A172 (cell line): ENCODE measurements at regions not wholly inside any gene's neighbourhood (a gene's known extent, or its start where the extent isn't known, plus 50 kb on each side); places are given as distances from the start of the nearest gene placed in this dataset.
A peak's percentile ranks its signal among the peaks of the same experiment; 100 is the strongest.

Experiments used
- DNase-seq: peaks from one replicate; pipeline ENCODE4 v3.0.0-alpha.2; 2015; ENCODE audit warnings: low spot score

DNA sequence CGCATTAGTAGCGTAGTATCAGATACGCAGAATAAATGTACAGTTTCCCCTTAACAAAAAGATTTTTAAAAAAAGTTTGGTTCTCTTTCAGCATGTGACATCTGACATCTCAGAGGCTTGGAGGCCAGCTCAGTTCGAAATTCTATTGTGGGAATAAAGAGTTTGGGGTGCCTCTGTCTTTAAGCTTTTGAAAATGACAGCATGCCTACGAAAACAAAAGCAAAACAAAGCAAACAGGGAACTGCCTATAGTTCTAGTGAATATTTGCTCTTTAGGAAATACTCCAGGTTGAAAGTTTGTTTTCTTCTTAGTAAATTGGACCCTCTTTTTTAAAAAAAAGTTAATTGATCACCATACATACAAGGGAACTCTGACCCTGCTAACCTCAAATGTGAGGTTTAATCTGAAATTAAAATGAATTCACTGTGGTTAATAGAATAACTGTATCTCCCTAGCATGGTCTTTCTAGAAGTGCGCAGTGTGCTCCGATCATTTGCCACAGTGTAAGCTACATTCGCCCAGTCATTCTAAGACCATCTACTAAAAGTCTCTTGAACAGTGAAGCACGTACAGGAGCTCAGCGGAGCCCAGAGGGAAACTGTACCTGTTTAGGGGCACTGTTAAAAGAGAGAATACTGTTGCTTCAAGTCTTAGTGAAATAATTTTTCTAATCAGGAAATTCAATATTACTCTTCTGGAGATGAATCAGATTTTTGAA, 347.0 kb upstream of the CDH2 start:
- no peak for DNase-seq

DNA sequence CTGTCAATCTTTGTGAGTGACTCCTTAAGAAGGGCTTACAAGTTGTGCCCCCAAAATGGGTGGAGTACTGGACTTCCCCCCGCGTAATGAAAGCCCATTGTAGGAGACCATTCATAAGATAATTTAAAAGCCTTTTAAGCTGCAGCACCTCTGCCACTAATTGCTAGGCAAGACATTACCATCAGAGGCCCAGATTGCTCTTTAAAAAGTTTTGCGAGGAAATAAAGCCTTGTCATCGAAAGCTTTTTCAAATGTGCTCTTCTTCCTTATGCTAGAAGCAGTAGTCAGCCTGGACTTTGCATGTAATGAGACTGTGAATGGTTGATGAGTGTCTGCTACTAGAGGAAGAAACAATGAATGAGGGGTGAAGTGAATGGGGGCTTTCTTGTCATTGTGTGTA, 345.3 kb upstream of the CDH2 start:
- DNase-seq = no peak

DNA sequence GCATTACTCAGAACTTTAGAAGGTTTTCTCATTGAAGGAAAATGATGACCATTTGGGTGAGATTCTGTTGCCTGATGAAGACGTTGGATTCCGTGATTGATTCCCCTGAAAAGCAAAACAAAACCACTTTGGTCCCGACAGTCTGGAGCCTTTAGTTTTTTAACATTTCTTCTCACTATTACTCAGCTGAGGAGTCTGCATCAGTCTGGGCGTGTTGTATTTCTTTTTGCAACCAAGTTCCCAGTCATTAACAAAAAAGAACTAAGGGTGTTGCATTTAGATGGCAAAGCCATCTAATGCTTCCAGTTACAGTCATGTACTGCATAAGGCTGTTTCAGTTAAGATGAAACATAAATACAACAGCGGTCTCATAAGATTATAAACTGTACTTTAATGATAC, 343.1 kb upstream of the CDH2 start:
- DNase-seq = no peak

DNA sequence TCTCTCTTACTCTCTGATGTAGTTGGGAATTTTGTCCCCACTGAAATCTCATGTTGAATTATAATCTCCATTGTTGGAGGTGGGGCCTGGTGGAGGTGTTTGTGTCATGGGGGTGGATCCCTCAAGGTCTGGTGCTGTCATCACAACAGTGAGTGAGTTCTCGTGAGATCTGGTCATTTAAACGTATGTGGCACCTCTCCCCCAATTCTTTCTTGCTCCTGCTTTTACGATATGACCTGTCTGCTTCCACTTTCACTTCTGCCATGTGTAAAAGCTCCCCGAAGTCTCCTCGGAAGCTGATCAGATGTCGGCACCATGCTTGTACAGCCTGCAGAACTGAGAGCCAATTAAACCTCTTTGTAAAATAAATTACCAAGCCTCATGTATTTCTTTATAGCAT, 337.8 kb upstream of the CDH2 start:
- DNase-seq = no peak

DNA sequence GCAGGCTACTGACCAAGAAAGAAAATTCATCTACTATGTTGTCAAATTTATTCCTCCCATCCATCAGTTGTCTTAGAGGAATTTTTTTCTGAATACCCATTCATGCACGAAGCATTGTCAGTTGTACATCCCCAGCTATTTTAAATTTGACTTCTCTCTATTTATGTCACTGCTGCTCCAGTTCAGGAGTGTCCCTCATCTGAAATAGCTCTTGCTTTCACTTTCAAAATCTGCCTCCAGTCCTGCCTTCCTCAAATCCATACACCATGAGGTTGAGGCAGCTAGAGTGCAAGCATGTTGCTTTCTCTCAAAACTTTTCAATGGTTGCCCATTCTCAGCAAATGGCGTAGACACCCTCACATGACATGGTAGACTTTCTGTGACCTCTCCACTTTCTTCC, 335.4 kb upstream of the CDH2 start:
- DNase-seq = peak; percentile 41

DNA sequence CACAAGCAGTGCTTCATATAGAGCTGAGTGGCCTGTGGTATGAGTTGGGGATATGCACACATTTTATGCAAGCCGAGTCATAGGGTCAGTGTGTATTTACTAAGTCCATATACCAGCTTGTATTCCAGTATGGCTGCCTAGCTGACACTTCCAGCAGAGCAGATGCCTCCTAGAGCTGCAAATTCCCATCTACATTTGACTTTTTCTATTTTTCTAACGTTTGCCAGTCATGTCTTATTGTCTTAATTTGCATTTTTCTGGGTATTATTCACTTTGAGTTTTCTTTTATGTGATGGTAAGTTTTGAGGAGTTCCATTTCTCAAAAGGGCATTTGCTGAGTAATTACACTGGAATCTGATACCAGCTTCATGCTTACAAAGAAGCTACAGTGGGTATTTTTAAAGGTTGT, 334.5 kb upstream of the CDH2 start:
- DNase-seq = peak; percentile 63

DNA sequence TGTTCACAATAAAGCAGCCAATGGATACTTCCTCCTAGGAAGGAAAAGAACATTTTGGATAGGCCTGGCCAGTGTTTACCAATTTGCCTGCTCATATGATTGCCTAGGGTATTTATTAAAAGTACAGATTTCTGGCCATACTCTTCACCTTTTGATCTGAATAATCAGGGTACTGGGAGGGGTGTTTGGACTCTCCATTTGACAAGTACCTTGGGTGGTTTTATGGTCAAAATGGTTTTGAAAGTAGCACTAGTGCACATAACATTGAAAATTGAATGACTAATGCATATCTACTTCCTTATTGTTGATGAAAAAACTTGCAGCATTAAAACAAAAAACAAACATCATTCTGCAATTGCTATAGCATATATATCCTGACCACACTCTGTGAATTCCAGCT, 333.3 kb upstream of the CDH2 start:
- no peak for DNase-seq

DNA sequence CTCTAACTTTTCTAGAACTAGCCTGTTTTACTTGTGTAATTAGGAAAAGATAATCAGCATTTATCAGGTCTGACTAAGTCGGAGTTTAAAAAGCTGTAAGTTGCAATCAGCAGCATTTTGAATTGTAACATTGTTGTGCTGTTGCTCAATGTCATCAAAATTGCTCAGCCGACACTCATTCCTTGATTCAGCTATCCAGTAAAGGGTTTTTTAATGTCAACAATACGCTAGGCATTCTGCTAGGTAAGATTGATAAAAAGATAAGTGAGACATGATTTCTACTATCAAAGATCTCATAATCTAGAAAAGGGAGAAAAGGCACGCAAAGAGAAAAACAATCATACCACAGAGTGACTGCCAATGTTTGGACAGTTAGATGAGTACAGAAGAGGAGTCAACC, 327.1 kb upstream of the CDH2 start:
- DNase-seq = no peak

DNA sequence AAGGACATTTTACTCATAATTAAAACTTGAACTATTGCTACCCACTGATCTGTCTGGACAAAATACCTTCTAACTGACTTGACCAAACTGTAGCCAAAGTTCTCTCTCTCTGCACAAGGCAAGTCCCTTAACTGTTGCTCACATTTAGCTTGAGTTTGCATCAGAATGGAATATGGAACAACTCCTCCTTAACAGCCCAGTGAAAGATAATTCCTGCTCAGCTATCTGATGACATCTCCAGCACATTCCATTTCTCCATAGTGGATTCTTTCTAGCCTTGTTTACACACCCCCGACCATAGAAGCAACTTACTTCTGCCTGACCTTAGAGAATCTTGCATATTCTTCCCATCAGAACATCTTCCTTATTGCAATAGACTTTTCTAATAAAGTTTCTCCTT, 317.2 kb upstream of the CDH2 start:
- DNase-seq = no peak

DNA sequence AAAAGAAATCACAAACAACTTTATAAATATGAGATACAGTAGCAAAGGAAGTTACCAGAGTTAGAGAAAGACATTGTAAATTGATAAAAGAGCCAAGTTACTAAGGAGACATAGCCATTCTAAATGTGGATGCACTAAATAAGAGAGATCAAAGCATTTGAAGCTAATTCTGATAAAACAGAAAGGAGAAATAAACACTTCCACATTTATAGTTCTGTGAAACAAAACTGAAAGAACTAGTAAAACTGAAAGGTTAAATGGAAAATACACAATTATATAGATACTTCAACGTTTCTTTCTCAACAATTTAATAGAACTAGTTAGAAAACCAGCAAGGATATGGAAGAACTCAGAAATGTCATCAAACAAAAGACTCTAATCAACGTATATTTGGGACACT, 309.0 kb upstream of the CDH2 start:
- no peak for DNase-seq

DNA sequence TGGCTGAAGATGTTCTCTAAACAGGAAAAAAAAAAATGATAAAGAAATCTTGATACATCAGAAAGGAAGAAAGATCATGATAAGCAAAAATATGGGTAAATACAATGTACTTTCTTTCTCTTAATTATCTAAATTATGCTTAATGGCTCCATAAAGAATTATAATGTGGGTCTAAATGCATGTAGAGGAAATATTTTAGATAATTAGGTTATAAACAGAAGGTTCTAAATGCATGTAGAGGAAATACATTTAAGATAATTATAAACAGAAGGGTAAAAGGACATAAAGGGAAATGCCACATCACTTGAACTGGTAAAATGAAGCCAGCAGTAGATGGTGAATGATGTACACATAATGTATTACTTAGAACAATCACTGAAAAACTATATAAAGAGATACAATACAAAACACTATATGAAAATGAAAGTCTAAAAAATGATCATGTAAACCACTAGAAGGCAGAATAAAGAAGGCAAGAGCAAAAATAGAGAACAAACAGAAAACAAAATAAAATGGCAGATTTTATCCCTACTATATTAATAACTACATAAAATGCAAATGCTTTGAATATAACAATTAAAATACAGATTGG, 308.4 kb upstream of the CDH2 start:
- DNase-seq = no peak

DNA sequence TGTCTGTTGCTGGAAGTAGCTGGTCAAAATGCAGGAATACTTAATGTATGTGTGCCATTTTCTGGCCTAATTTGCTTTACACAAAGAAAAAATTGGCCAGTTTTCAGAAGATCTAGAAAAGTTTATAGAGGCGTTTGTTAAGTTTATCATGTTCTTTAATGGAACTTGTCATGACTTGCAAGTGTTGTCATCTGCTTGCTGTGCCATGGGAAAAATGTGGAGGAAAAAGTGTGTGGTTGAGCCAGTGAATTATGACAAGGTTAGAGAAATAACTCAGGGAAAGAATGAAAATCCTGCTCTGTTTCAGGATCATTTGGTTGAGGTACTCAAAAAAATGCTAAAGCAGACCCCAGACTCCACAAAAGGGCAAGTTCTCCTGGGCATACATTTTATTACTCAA, 301.6 kb upstream of the CDH2 start:
- DNase-seq = no peak

DNA sequence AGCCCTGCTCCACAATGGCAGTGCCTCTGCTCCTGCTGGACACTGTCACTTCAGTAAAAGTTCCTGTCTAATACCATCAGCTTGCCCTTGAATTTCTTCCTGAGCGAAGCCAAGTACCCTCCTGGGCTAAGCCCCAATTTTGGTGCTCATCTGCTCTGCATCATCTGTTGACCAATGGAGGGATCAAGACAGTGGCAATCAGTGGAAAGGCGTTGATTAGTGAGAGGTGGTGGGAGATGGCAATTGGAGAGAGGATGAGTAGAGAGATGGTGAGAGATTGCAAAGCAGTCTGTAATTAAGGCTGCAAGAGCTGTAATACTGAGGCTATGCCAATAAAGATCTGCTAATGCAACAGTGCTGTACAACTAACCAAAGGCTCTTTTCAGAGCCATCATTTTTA, 299.4 kb upstream of the CDH2 start:
- no peak for DNase-seq

DNA sequence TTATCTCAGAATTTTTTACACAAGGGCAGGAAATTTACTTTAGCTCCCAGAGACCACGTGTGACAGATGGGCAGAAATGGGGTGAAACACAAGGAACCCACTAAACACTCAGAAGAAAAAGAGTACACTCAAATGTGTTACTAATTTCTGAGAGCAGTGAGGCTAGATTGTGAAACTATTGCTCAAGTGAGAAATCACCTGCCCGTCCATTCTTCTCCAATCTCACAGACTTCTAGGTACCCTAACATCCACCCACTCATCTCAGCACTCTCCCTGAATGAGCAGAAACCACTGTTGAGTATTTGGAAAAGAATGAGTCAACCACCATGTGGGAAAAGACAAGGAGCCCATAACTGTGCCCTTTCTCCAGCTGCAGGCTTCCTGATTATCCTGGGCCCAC, 293.0 kb upstream of the CDH2 start:
- DNase-seq = no peak

DNA sequence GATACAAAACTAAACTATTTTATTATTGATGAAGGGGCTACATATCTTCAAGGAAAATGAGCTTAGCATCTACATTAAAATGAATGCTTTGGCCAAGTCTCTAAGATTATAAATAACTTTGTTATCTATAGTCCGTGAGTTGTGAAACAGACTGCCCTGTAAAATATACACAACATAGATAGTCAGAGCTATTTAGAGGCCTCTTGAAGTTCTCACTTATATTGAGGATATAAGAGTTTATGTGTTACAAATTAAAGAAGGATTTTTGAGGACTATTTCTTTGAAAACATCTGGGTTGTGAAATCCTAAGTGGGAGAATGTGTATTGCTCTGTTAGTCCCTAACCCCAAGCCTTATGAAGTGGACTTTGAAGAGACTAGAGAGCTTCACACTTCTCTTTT, 292.0 kb upstream of the CDH2 start:
- no peak for DNase-seq

DNA sequence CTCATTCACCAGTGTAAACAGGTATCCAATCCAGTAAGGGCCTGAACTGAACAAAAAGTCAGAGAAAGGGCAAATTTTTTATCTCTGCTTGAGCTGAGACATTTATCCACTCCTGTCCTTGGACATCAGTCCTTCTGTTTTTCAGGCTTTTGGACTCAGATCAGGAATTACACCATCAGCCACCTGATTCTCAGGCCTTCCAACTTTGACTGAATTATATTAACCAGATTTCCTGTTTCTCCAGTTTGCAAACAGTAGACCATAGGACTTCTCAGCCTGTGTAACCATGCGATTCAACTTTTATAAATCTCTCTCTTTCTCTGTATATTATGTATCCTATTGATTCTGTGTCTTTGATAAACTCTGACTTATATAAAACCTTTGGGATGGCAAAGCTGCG, 289.3 kb upstream of the CDH2 start:
- DNase-seq = no peak

DNA sequence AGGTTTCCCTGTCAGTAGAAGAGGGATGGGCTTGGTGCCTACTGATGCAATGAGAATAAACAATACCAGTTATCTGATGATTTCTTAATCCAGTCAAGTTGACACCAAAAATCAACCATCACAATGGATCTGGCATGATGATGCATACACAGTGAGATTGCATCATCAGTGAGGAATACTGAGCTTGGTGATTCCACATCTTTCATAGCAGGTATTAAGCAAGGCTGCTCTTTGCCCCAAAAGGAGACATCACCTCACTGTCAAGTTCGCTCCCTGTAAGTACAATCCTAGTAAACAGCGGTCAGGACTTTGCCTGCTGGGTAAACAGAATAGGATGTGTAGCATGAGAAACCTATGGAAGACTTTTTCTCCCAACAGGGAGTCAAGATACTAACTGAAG, 282.7 kb upstream of the CDH2 start:
- no peak for DNase-seq

DNA sequence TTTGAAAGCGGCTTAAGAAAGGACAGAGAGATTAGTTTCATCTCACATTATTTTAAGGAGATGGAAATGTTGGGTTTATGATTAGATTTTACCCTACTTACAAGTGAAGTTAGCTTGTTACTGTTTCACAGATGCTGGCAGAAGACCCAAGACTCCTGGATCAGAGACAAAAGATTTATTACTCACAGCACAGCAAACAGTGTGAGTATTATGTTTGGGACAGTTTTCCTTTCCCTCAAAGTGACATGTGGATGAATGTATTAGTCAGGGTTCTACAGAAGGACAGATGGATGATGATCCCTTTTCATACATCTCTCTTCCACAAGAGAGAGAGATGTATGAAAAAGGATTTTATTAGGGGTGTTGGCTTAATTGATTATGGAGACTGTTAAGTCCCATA, 281.8 kb upstream of the CDH2 start:
- DNase-seq = no peak

DNA sequence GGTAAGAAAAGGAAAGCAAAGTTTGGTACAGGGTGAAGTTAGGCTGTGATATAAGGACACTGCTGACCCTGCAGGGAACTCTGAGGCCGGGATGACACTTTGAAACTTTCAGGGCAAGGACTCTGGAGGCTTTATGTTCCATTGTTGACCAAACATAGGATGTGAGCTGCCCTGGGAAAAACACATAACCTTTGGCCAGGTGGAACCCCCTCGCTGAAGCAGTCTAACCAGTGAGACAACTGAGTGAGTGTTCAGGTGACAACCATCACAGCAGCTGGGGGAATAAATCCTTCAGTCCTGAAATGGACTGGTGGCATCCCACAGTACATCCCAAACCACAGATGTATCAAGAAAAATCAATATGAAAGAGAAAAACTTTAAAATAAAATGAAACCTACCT, 280.9 kb upstream of the CDH2 start:
- DNase-seq = no peak

DNA sequence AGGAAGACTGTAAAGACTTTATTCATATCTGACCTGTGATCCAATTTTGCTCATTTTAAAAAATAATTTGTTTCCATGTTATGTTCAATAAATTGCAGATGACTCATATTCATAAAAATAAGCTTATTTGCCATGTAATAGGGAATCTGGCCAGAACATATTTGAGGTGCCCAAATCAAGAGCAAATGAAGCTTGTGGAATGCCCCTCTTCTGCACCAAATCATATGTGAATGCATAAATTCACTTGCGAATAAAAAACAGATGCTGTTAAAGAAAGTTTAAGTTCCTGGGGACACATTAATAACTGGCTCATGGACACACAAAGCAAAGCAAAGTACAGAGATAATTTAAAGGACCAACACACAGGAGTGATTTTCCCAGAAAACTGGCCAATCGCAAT, 279.0 kb upstream of the CDH2 start:
- no peak for DNase-seq

DNA sequence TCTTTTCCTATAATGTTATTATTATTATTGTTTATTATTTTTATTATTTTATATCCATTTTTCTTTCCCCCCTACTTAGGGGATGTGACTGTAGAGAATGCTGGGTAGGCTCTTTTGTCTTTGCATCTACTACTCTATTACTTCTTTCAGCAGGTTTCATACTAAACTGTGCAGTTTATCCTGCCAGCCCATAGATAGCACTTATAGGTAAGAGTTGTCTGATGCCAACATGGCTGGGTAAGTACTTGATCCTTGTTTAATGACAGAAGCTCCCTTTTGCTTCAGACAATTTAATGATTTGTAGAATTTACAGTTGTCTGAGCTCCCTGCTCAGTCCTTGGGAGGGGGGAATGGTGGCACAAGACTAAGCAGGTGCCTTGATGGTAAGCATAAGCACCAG, 262.9 kb upstream of the CDH2 start:
- DNase-seq = no peak

DNA sequence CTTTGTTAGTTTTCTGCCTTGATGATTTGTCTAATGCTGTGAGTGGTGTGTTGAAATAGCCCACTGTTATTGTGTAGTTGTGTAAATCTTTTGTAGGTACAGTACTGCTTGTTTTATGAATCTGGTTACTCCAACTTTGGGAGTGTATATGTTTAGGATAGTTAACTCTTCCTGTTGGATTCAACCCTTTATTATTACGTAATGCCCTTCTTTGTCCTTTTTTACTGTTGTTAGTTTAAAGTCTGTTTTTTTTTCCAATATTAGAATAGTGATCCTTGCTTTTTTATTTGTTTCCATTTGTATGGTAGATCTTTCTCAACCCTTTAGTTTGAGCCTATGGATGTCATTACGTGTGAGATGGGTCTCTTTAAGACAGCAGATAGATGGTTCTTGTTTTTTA, 261.5 kb upstream of the CDH2 start:
- no peak for DNase-seq

DNA sequence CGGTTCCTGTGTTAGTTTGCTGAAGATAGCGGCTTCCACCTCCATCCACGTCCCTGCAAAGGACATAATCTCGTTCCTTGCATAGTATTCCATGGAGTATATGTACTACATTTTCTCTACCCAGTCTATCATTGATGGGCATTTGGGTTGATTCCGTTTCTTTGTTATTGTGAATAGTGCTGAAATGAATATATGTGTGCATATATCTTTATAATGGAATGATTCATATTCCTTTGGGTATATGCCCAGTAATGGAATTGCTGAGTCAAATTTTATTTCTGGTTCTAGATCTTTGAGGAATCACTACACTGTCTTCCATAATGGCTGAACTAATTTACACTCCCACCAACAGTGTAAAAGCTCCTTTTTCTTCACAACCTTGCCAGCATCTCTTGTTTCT, 255.4 kb upstream of the CDH2 start:
- DNase-seq = no peak

DNA sequence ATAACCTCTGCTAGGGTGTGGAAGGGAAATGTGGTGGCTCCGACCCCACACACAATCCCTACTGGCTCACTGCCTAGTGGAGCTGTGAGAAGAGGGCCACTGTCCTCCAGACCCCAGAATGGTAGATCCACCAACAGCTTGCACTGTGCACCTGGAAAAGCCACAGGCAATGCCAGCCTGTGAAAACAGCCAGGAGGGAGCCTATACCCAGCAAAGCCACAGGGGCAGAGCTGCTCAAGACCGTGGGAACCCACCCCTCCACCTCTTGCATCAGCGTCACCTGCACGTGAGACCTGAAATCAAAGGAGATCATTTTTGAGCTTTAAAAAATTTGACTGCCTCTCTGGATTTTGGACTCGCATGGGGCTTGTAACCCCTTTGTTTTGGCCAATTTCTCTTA, 249.0 kb upstream of the CDH2 start:
- DNase-seq = no peak
